ENCODE measurements at regions not wholly inside any gene's neighbourhood (a gene's known extent, or its start where the extent isn't known, plus 50 kb on each side); places are given as distances from the start of the nearest gene placed in this dataset.

- Histone ChIP-seq H3K4me3 (replicated peaks in 1 of 3; ENCODE audit: insufficient read depth in 1 of 3, low read depth in 2 of 3, low read length in 3 of 3) (no peak overlapping the region), H3K27me3 (ENCODE audit: control insufficient read depth in 1 of 2, insufficient read depth in 2 of 2, low read length in 2 of 2) (no peaks in the 10 kb centered on the region), H3K4me1 (ENCODE audit: insufficient read depth, low read length) (no peaks in the 10 kb centered on the region), H3K4me2 (ENCODE audit: low read depth, low read length) (no peak overlapping the region), H4K20me1 (ENCODE audit: insufficient read depth, low read length) (no peaks in the 10 kb centered on the region), H3K27ac (ENCODE audit: extremely low read length, insufficient read depth, low read length) (no peak overlapping the region), H2AFZ (ENCODE audit: low read length) (no peak overlapping the region), H3K9me3 (ENCODE audit: low read length) (no peaks in the 10 kb centered on the region), H3K36me3 (replicated peaks in 1 of 2; ENCODE audit: control insufficient read depth in 1 of 2, insufficient read depth in 2 of 2, low read length in 2 of 2) (no peaks in the 10 kb centered on the region), H3K79me2 (ENCODE audit: insufficient read depth, low read length) (no peaks in the 10 kb centered on the region), H3K9ac (ENCODE audit: insufficient read depth, low read depth, low read length) (no peak overlapping the region)
- in situ Hi-C loops (cut with HindIII; ENCODE audit: extremely low pct_ligation_motif_present, low pct_unique_long_range_greater_than_20kb) (no loop called here), intact Hi-C loops (cut with micrococcal nuclease; ENCODE audit: unreplicated experiment) (no loop called here)
- ChIA-PET CTCF (ENCODE audit: low intra/inter-chr PET ratio, low total read pairs) (no interaction called here), POLR2A (no interaction called here)
- ATAC-seq = no peak
- WGBS (ENCODE audit: low lambda C conversion rate) = 11% methylated on average over 8 of the region's 8 CpGs
- no peak for FAIRE-seq
- BruUV-seq (replicated peaks) = no TSS peak
- TF ChIP-seq ZNF720 (CRISPR knock-in tag; IDR thresholded peaks at IDR 0.05) (no peak), KLF12 (CRISPR knock-in tag; IDR thresholded peaks at IDR 0.05; ENCODE audit: borderline replicate concordance) (no peak), FOXJ3 (CRISPR knock-in tag; IDR thresholded peaks at IDR 0.05; ENCODE audit: borderline replicate concordance) (no peak), KDM2A (CRISPR knock-in tag; IDR thresholded peaks at IDR 0.05; ENCODE audit: borderline replicate concordance, low read depth) (no peak), TMF1 (CRISPR knock-in tag; IDR thresholded peaks at IDR 0.05; ENCODE audit: low read depth) (no peak), ZFP36 (IDR thresholded peaks at IDR 0.05; ENCODE audit: borderline replicate concordance, low read depth, low read length, partially characterized antibody) (no peak), ZNF556 (CRISPR knock-in tag; IDR thresholded peaks at IDR 0.05; ENCODE audit: borderline replicate concordance) (no peak), EHMT2 (IDR thresholded peaks at IDR 0.05; ENCODE audit: borderline replicate concordance, low read depth, low read length) (no peak), ZNF629 (CRISPR knock-in tag; conservative IDR thresholded peaks at IDR 0.05) (no peak)
- no peak for DNase-seq (ENCODE audit: low spot score)
Measured at GRCh38 chr3:180354214-180354613, 247.7 kb upstream of the TTC14 start.

GRCh38 chr3:180358179-180358578 lies 243.8 kb upstream of the TTC14 start:
- ATAC-seq (no peak), FAIRE-seq (no peak), DNase-seq (ENCODE audit: low spot score) (no peak)
- Histone ChIP-seq H3K9me3 (ENCODE audit: low read length) (no peaks in the 10 kb centered on the region), H3K79me2 (ENCODE audit: insufficient read depth, low read length) (no peaks in the 10 kb centered on the region), H3K27ac (ENCODE audit: extremely low read length, insufficient read depth, low read length) (no peak overlapping the region), H3K4me1 (ENCODE audit: insufficient read depth, low read length) (peaks cover 7% of the 10 kb centered on the region), H3K4me2 (ENCODE audit: low read depth, low read length) (no peak overlapping the region), H3K4me3 (replicated peaks in 1 of 3; ENCODE audit: insufficient read depth in 1 of 3, low read depth in 2 of 3, low read length in 3 of 3) (no peak overlapping the region), H4K20me1 (ENCODE audit: insufficient read depth, low read length) (no peaks in the 10 kb centered on the region), H2AFZ (ENCODE audit: low read length) (no peak overlapping the region), H3K36me3 (replicated peaks in 1 of 2; ENCODE audit: control insufficient read depth in 1 of 2, insufficient read depth in 2 of 2, low read length in 2 of 2) (no peaks in the 10 kb centered on the region), H3K9ac (ENCODE audit: insufficient read depth, low read depth, low read length) (no peak overlapping the region), H3K27me3 (ENCODE audit: control insufficient read depth in 1 of 2, insufficient read depth in 2 of 2, low read length in 2 of 2) (no peaks in the 10 kb centered on the region)
- no TSS peak for BruUV-seq (replicated peaks)
- POLR2A ChIA-PET = no interaction called here
- intact Hi-C loops (cut with micrococcal nuclease; ENCODE audit: unreplicated experiment) = no loop called here
- in situ Hi-C loops (cut with HindIII; ENCODE audit: extremely low pct_ligation_motif_present, low pct_unique_long_range_greater_than_20kb) = no loop called here
- TF ChIP-seq HIC2 (CRISPR knock-in tag; IDR thresholded peaks at IDR 0.05; ENCODE audit: low read depth) (no peak), CSRNP2 (CRISPR knock-in tag; conservative IDR thresholded peaks at IDR 0.05; ENCODE audit: low read depth) (no peak), MAX (IDR thresholded peaks at IDR 0.05) (no peak)
- CTCF ChIA-PET (ENCODE audit: low intra/inter-chr PET ratio, low total read pairs) = no interaction called here
